ENCODE measurements at regions not wholly inside any gene's neighbourhood (a gene's known extent, or its start where the extent isn't known, plus 50 kb on each side); places are given as distances from the start of the nearest gene placed in this dataset.

- Histone ChIP-seq H3K36me3 (ENCODE audit: low read depth) (no peaks in the 10 kb centered on the region), H3K4me3 (ENCODE audit: severe bottlenecking) (no peak overlapping the region), H3K27me3 (ENCODE audit: insufficient read depth, poor library complexity, severe bottlenecking) (no peaks in the 10 kb centered on the region), H3K9me3 (ENCODE audit: severe bottlenecking) (no peaks in the 10 kb centered on the region), H3K4me1 (ENCODE audit: insufficient read depth, poor library complexity, severe bottlenecking) (no peaks in the 10 kb centered on the region), H3K27ac (ENCODE audit: poor library complexity, severe bottlenecking) (no peak overlapping the region)
- no peak for TF ChIP-seq CTCF (IDR thresholded peaks at IDR 0.05; ENCODE audit: poor library complexity, severe bottlenecking)
- DNase-seq (ENCODE audit: low spot score) (no peak), ATAC-seq (ENCODE audit: low read depth) (no peak)
Measured at GRCh38 chr11:45543808-45544422, 121.5 kb downstream of the CHST1 start.

- Histone ChIP-seq H3K9me3 (ENCODE audit: severe bottlenecking) (no peaks in the 10 kb centered on the region), H3K36me3 (ENCODE audit: low read depth) (no peaks in the 10 kb centered on the region), H3K4me3 (ENCODE audit: severe bottlenecking) (no peak overlapping the region), H3K27me3 (ENCODE audit: insufficient read depth, poor library complexity, severe bottlenecking) (no peaks in the 10 kb centered on the region), H3K27ac (ENCODE audit: poor library complexity, severe bottlenecking) (no peak overlapping the region), H3K4me1 (ENCODE audit: insufficient read depth, poor library complexity, severe bottlenecking) (no peaks in the 10 kb centered on the region)
- no peak for ATAC-seq (ENCODE audit: low read depth)
- no peak for DNase-seq (ENCODE audit: low spot score)
- no peak for TF ChIP-seq CTCF (IDR thresholded peaks at IDR 0.05; ENCODE audit: poor library complexity, severe bottlenecking)
Measured at GRCh38 chr11:45543081-45543480, 122.3 kb downstream of the CHST1 start.

GRCh38 chr11:45541693-45542434 is 123.6 kb downstream of the CHST1 start:
- no peak overlapping the region for H3K4me3 ChIP-seq (ENCODE audit: severe bottlenecking)
- no peak for DNase-seq (ENCODE audit: low spot score)
- no peaks in the 10 kb centered on the region for H3K9me3 ChIP-seq (ENCODE audit: severe bottlenecking)
- H3K4me1 ChIP-seq (ENCODE audit: insufficient read depth, poor library complexity, severe bottlenecking) = no peaks in the 10 kb centered on the region
- TF ChIP-seq CTCF (IDR thresholded peaks at IDR 0.05; ENCODE audit: poor library complexity, severe bottlenecking) = no peak
- no peaks in the 10 kb centered on the region for H3K27me3 ChIP-seq (ENCODE audit: insufficient read depth, poor library complexity, severe bottlenecking)
- H3K27ac ChIP-seq (ENCODE audit: poor library complexity, severe bottlenecking) = no peak overlapping the region
- ATAC-seq (ENCODE audit: low read depth) = no peak
- no peaks in the 10 kb centered on the region for H3K36me3 ChIP-seq (ENCODE audit: low read depth)

- no peak for TF ChIP-seq CTCF (IDR thresholded peaks at IDR 0.05; ENCODE audit: poor library complexity, severe bottlenecking)
- H3K27ac ChIP-seq (ENCODE audit: poor library complexity, severe bottlenecking) = no peak overlapping the region
- H3K4me1 ChIP-seq (ENCODE audit: insufficient read depth, poor library complexity, severe bottlenecking) = no peaks in the 10 kb centered on the region
- no peaks in the 10 kb centered on the region for H3K9me3 ChIP-seq (ENCODE audit: severe bottlenecking)
- no peak overlapping the region for H3K4me3 ChIP-seq (ENCODE audit: severe bottlenecking)
- H3K27me3 ChIP-seq (ENCODE audit: insufficient read depth, poor library complexity, severe bottlenecking) = no peaks in the 10 kb centered on the region
- no peaks in the 10 kb centered on the region for H3K36me3 ChIP-seq (ENCODE audit: low read depth)
- no peak for DNase-seq (ENCODE audit: low spot score)
- ATAC-seq (ENCODE audit: low read depth) = no peak
Measured at GRCh38 chr11:45538939-45539338, 126.5 kb downstream of the CHST1 start.

- no peaks in the 10 kb centered on the region for H3K4me1 ChIP-seq (ENCODE audit: insufficient read depth, poor library complexity, severe bottlenecking)
- DNase-seq (ENCODE audit: low spot score) = no peak
- no peak overlapping the region for H3K4me3 ChIP-seq (ENCODE audit: severe bottlenecking)
- no peaks in the 10 kb centered on the region for H3K9me3 ChIP-seq (ENCODE audit: severe bottlenecking)
- no peak for TF ChIP-seq CTCF (IDR thresholded peaks at IDR 0.05; ENCODE audit: poor library complexity, severe bottlenecking)
- no peaks in the 10 kb centered on the region for H3K27me3 ChIP-seq (ENCODE audit: insufficient read depth, poor library complexity, severe bottlenecking)
- H3K36me3 ChIP-seq (ENCODE audit: low read depth) = no peaks in the 10 kb centered on the region
- ATAC-seq (ENCODE audit: low read depth) = no peak
- H3K27ac ChIP-seq (ENCODE audit: poor library complexity, severe bottlenecking) = no peak overlapping the region
Measured at GRCh38 chr11:45538363-45538762, 127.1 kb downstream of the CHST1 start.

All from RWPE2 (cell line).